Loucy (cell line): ENCODE measurements at regions not wholly inside any gene's neighbourhood (a gene's known extent, or its start where the extent isn't known, plus 50 kb on each side); places are given as distances from the start of the nearest gene placed in this dataset.

ENCODE experiments used
- CTCF ChIP-seq: fragments of 200-600 bp; sonication (generic); conservative IDR thresholded peaks from 2 replicates; pipeline ENCODE4 v1.5.1; 2014; ENCODE audit warnings: mild to moderate bottlenecking, antibody characterized with exemption, low read length
- EZH2phosphoT487 ChIP-seq: fragments of 200-600 bp; IDR thresholded peaks from 2 replicates; pipeline ENCODE4 v1.6.1; 2018; ENCODE audit warnings: antibody characterized with exemption, mild to moderate bottlenecking, moderate library complexity, borderline replicate concordance

- TF ChIP-seq CTCF, result no peak
- no peak for TF ChIP-seq EZH2phosphoT487
Measured at GRCh38 chr1:71232786-71233185, 152.0 kb upstream of the ZRANB2 start.
